ENCODE measurements at regions not wholly inside any gene's neighbourhood (a gene's known extent, or its start where the extent isn't known, plus 50 kb on each side); places are given as distances from the start of the nearest gene placed in this dataset.

GRCh38 chr12:131254374-131254773 is 300.7 kb downstream of the ADGRD1 start:
- TF ChIP-seq CTCF (conservative IDR thresholded peaks at IDR 0.05; ENCODE audit: low read depth, low read length) (no peak), EZH2 (IDR thresholded peaks at IDR 0.05; ENCODE audit: borderline replicate concordance, low read depth, low read length, poor library complexity, severe bottlenecking) (no peak)
